IMR-90 (cell line): ENCODE measurements at regions not wholly inside any gene's neighbourhood (a gene's known extent, or its start where the extent isn't known, plus 50 kb on each side); places are given as distances from the start of the nearest gene placed in this dataset.

Experiments
- CEBPB ChIP-seq: IDR thresholded peaks from 2 replicates; pipeline ENCODE4 v1.6.1; 2012; ENCODE audit warnings: low read depth, low read length, improper control_type of control experiment
- CTCF ChIP-seq: conservative IDR thresholded peaks from 2 replicates; pipeline ENCODE4 v1.5.1; 2012; ENCODE audit warnings: mild to moderate bottlenecking, low read depth, low read length, improper control_type of control experiment
- FOS ChIP-seq: fragments of 150-350 bp; IDR thresholded peaks from 2 replicates; pipeline ENCODE4 v1.6.1; 2016; ENCODE audit warnings: low read depth, low read length
- POLR2A ChIP-seq: IDR thresholded peaks from 2 replicates; pipeline ENCODE4 v1.6.1; 2012; ENCODE audit warnings: mild to moderate bottlenecking, low read depth, low read length
- RFX5 ChIP-seq: IDR thresholded peaks from 2 replicates; pipeline ENCODE4 v1.8.0; 2012; ENCODE audit warnings: low read depth, mild to moderate bottlenecking, low read length, moderate library complexity
- TF ChIP-seq, protein P1 (sequence below): fragments of 150-350 bp; IDR thresholded peaks from 2 replicates; pipeline ENCODE4 v1.6.1; 2017; ENCODE audit warnings: mild to moderate bottlenecking, antibody characterized with exemption, low read length, low read depth
- TF ChIP-seq, protein P2 (sequence below): fragments of 150-350 bp; IDR thresholded peaks from 2 replicates; pipeline ENCODE4 v1.6.1; 2016; ENCODE audit warnings: low read depth, mild to moderate bottlenecking, low read length, moderate library complexity, borderline replicate concordance

GRCh38 chr5:54615381-54615780, 97.8 kb downstream of the SNX18 start:
- no peak for TF ChIP-seq POLR2A
- no peak for TF ChIP-seq RFX5
- TF ChIP-seq CTCF: no peak
- TF ChIP-seq, protein P1, sequence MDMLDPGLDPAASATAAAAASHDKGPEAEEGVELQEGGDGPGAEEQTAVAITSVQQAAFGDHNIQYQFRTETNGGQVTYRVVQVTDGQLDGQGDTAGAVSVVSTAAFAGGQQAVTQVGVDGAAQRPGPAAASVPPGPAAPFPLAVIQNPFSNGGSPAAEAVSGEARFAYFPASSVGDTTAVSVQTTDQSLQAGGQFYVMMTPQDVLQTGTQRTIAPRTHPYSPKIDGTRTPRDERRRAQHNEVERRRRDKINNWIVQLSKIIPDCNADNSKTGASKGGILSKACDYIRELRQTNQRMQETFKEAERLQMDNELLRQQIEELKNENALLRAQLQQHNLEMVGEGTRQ: no peak
- TF ChIP-seq FOS: no peak
- TF ChIP-seq, protein P2, sequence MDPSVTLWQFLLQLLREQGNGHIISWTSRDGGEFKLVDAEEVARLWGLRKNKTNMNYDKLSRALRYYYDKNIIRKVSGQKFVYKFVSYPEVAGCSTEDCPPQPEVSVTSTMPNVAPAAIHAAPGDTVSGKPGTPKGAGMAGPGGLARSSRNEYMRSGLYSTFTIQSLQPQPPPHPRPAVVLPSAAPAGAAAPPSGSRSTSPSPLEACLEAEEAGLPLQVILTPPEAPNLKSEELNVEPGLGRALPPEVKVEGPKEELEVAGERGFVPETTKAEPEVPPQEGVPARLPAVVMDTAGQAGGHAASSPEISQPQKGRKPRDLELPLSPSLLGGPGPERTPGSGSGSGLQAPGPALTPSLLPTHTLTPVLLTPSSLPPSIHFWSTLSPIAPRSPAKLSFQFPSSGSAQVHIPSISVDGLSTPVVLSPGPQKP: no peak
- no peak for TF ChIP-seq CEBPB
